Left ventricle myocardium inferior (tissue), 1 donor: ENCODE measurements at regions not wholly inside any gene's neighbourhood (a gene's known extent, or its start where the extent isn't known, plus 50 kb on each side); places are given as distances from the start of the nearest gene placed in this dataset.

Source experiments
- DNase-seq: peaks from one replicate; pipeline ENCODE4 v3.0.0-alpha.2; 2020
- H3K27ac ChIP-seq: fragments of 200-600 bp; replicated peaks from 2 replicates; pipeline ENCODE4 v1.8.0; 2021
- H3K27me3 ChIP-seq: fragments of 200-600 bp; 2 replicates; pipeline ENCODE4 v1.8.0; 2021; ENCODE audit warnings: low read depth
- H3K36me3 ChIP-seq: fragments of 200-600 bp; 2 replicates; pipeline ENCODE4 v1.8.0; 2021
- H3K4me1 ChIP-seq: fragments of 200-600 bp; 2 replicates; pipeline ENCODE4 v1.8.0; 2021
- H3K4me3 ChIP-seq: fragments of 200-600 bp; 2 replicates; pipeline ENCODE4 v1.8.0; 2021; ENCODE audit warnings: mild to moderate bottlenecking, moderate library complexity
- H3K9me3 ChIP-seq: fragments of 200-600 bp; replicated peaks from 2 replicates; pipeline ENCODE4 v1.8.0; 2021
- intact Hi-C: fragments of 100-400 bp; cut with micrococcal nuclease; formaldehyde crosslinking; loops from one replicate; pipeline ENCODE4 v1.11.0; 2022
- TF ChIP-seq, protein P1 (sequence below): fragments of 200-600 bp; IDR thresholded peaks from 2 replicates; pipeline ENCODE4 v1.8.0; 2021; ENCODE audit warnings: antibody characterized with exemption, mild to moderate bottlenecking, borderline replicate concordance
- donor health status: DM: no; HTN: yes; CAD: no; lungs with severe emphysema.

DNA sequence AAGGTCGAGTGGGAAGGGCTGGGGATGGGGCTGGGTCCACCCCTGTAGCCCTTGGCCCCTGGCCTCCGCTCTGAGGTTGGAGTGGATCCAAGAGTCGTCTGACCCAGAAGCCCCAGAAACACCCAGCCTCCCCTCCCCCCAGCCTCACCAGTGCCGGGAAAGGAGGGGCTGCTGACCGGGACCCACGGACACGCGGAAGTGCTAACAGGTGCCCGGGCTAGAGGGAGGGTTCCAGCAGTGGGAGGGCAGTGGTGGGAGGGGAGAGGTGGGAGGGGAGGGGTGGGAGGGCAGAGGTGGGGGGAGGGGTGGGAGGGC lies 131.8 kb upstream of the NKX1-1 start:
- TF ChIP-seq, protein P1, sequence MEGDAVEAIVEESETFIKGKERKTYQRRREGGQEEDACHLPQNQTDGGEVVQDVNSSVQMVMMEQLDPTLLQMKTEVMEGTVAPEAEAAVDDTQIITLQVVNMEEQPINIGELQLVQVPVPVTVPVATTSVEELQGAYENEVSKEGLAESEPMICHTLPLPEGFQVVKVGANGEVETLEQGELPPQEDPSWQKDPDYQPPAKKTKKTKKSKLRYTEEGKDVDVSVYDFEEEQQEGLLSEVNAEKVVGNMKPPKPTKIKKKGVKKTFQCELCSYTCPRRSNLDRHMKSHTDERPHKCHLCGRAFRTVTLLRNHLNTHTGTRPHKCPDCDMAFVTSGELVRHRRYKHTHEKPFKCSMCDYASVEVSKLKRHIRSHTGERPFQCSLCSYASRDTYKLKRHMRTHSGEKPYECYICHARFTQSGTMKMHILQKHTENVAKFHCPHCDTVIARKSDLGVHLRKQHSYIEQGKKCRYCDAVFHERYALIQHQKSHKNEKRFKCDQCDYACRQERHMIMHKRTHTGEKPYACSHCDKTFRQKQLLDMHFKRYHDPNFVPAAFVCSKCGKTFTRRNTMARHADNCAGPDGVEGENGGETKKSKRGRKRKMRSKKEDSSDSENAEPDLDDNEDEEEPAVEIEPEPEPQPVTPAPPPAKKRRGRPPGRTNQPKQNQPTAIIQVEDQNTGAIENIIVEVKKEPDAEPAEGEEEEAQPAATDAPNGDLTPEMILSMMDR = no peak
- no peak for DNase-seq
- no peaks in the 10 kb centered on the region for H3K36me3 ChIP-seq
- intact Hi-C loops = no loop called here
- peaks cover 56% of the 10 kb centered on the region for H3K27me3 ChIP-seq
- H3K4me3 ChIP-seq = no peak overlapping the region
- H3K9me3 ChIP-seq = no peaks in the 10 kb centered on the region
- no peak overlapping the region for H3K27ac ChIP-seq
- H3K4me1 ChIP-seq = peaks cover 6% of the 10 kb centered on the region

DNA sequence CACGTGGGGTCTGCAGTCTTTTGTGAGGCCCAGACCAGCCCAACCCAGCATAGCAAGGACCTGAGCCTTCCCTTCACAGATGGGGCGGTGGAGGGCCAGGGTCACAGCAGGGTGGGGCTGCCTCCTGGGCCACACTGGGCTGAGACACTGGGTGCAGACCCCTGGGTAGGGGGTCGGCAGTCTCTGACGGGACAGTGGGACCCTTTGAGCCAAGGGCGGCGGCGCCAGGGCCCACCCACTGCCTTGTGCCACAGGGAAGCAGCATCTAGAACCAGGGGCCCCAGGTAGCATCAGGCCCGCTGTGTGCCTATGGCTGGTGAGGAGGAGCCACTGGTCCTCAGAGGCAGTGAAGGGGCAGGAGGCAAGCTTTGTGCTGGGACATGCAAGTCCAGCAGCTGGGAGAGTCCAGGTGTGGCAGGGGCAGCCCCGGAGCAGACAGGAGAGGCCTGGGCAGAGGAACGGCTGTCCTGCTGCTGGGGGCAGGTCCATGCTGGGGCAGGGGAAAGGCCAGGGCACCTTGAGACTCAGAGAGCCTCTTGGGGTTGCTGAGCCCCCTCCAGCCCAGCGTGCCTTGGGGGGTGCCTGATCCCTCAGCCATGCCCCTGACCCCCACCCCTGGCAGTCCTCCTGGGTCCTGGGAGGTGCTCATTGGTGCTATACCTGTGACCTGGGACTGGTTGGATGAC lies 131.3 kb upstream of the NKX1-1 start:
- intact Hi-C loops = no loop called here
- peaks cover 61% of the 10 kb centered on the region for H3K27me3 ChIP-seq
- no peak for DNase-seq
- H3K36me3 ChIP-seq = no peaks in the 10 kb centered on the region
- TF ChIP-seq, protein P1 = no peak
- H3K4me1 ChIP-seq = peaks cover 6% of the 10 kb centered on the region
- no peak overlapping the region for H3K4me3 ChIP-seq
- no peak overlapping the region for H3K27ac ChIP-seq
- no peaks in the 10 kb centered on the region for H3K9me3 ChIP-seq

DNA sequence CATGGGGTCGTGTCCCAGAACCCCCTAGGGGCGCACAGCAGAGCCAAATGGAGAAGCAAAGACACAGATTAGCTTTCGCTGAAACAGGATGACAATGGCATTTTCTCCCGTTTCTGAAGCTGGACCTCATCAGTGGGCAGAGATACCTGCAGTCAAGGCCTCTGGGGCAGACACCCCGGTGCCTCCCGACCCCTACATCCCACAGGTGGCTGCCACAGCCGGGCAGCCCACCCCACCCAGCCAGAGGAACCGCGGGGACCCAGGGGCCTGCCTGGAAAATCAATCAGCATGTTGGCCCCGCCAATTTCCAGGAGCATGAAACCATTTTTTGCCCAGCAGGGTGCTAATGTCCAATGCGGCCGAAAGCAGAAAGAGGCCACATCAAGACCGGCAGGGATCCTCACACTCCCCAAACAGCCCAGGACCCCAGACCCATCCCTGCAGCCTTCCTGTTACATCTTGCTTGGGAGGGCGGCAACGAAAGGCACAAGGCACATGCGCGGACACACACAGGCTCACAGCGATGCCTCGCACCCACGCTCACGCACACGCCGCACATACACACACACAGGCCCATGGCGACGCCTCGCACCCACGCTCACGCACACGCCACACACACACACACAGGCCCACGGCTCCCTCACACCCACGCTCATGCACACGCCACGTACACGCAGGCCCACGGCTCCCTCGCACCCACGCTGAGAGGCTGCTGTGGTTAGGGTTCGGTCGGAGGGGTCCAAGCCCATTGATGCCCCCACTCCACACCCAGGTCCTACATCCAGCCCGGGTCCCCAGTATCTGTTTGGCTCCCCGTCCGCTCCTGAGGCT lies 130.6 kb upstream of the NKX1-1 start:
- DNase-seq = no peak
- Histone ChIP-seq H3K27me3 (peaks cover 64% of the 10 kb centered on the region), H3K4me3 (no peak overlapping the region), H3K36me3 (no peaks in the 10 kb centered on the region), H3K9me3 (no peaks in the 10 kb centered on the region), H3K27ac (no peak overlapping the region), H3K4me1 (peaks cover 6% of the 10 kb centered on the region)
- intact Hi-C loops = no loop called here
- TF ChIP-seq, protein P1 = no peak

DNA sequence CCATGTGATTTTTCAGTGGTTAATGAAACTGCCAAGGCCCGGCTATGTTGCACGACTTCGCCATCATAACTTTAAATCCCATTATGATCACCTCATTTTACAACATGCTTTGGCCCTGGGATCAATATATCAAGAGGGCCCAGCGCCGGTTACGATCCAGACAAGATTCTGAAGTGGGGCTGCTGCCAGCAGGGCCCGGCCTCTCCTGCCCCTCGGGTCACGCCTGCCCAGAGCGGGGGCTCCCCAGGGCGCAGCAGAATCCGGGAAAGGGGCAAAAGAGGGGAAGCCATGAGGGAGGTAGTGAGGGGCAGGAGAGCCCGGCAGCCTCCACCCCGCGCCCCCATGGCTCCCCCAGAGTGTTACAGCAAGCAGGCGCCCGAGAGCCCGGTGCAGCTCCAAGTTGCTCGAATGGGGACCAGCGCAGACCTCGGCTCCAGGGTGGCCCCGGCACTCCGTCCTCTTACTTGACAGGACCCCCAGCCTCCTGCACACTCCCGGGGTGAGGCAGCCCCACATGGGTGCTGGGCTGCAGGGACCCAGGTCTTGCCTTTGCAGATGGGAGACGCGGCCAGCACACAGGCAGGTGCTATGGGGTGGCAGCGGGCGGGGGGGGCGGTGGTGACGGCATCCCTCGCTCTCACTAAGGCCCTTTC lies 129.8 kb upstream of the NKX1-1 start:
- peaks cover 65% of the 10 kb centered on the region for H3K27me3 ChIP-seq
- TF ChIP-seq, protein P1 = no peak
- intact Hi-C loops = no loop called here
- no peaks in the 10 kb centered on the region for H3K9me3 ChIP-seq
- no peaks in the 10 kb centered on the region for H3K36me3 ChIP-seq
- H3K4me3 ChIP-seq = no peak overlapping the region
- DNase-seq = peak; percentile 10
- peaks cover 4% of the 10 kb centered on the region for H3K4me1 ChIP-seq
- H3K27ac ChIP-seq = no peak overlapping the region

DNA sequence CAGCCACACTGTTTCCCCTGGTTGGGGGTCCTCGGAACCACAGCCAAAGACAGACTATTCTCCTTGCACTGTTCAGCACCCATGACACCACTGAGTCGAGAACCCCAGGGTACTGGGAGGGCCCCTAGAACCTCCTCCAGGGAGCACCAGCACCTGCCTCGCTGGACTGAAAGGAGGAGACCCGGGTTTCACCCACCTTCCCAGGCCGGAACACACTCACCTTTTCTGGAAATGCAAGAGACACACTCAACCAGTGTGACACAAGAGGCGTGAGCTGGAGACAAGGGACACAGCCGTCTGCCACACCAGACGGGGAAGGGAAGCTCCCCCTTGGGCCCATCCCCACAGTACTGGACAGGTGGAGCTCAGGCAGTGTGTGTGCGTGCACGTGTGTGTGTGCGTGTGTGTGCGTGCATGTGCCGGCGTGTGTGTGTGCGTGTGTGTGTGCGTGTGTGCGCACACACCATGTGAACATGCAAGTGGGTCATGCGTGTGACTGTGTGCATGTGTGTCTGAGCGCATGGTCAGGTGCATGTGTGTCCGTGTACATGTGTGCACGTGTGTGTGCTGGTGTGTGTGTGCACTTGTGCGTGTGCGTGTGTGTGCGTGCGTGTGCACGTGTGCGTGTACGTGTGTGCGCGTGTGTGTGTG lies 128.8 kb upstream of the NKX1-1 start:
- Histone ChIP-seq H3K9me3 (no peaks in the 10 kb centered on the region), H3K27me3 (peaks cover 63% of the 10 kb centered on the region), H3K27ac (no peak overlapping the region), H3K4me3 (no peak overlapping the region), H3K36me3 (no peaks in the 10 kb centered on the region), H3K4me1 (no peaks in the 10 kb centered on the region)
- intact Hi-C loops = no loop called here
- peak; percentile 9 for DNase-seq
- TF ChIP-seq, protein P1 = no peak
